Smooth muscle cell (in vitro differentiated cells): ENCODE measurements at regions not wholly inside any gene's neighbourhood (a gene's known extent, or its start where the extent isn't known, plus 50 kb on each side); places are given as distances from the start of the nearest gene placed in this dataset.

ENCODE experiments used
- DNase-seq: peaks from one replicate; lab custom pipeline; 2025; ENCODE audit not compliant: unreplicated experiment; lab: John Stamatoyannopoulos, UW
- H2AFZ ChIP-seq: fragments of 200-600 bp; sonication (generic); 2 replicates; pipeline ENCODE4 v1.6.0; 2016; ENCODE audit warnings: antibody characterized with exemption, low read depth, mild to moderate bottlenecking
- H3F3A ChIP-seq: fragments of 200-600 bp; sonication (generic); 2 replicates; pipeline ENCODE4 v1.6.0; 2017; ENCODE audit warnings: antibody characterized with exemption, low read depth
- H3K27ac ChIP-seq: fragments of 200-600 bp; sonication (generic); 2 replicates; pipeline ENCODE4 v1.5.1; 2016; ENCODE audit warnings: low read depth, mild to moderate bottlenecking
- H3K27me3 ChIP-seq: fragments of 200-600 bp; sonication (generic); 2 replicates; pipeline ENCODE4 v1.6.1; 2016; ENCODE audit warnings: low read depth, mild to moderate bottlenecking
- H3K36me3 ChIP-seq: fragments of 200-600 bp; sonication (generic); 2 replicates; pipeline ENCODE4 v1.5.1; 2016; ENCODE audit warnings: low read depth
- H3K4me1 ChIP-seq: fragments of 200-600 bp; sonication (generic); 2 replicates; pipeline ENCODE4 v1.5.1; 2016; ENCODE audit warnings: low read depth
- H3K4me2 ChIP-seq: fragments of 200-600 bp; sonication (generic); 2 replicates; pipeline ENCODE4 v1.6.0; 2016; ENCODE audit warnings: mild to moderate bottlenecking
- H3K4me3 ChIP-seq: fragments of 200-600 bp; sonication (generic); 2 replicates; pipeline ENCODE4 v1.5.1; 2016; ENCODE audit warnings: mild to moderate bottlenecking
- H3K79me2 ChIP-seq: fragments of 200-600 bp; sonication (generic); 2 replicates; pipeline ENCODE4 v1.6.0; 2016; ENCODE audit warnings: low read depth, mild to moderate bottlenecking
- H3K9ac ChIP-seq: fragments of 200-600 bp; sonication (generic); 2 replicates; pipeline ENCODE4 v1.6.0; 2016; ENCODE audit warnings: low read depth
- H3K9me3 ChIP-seq: fragments of 200-600 bp; sonication (generic); replicated peaks from 2 replicates; pipeline ENCODE4 v1.5.1; 2016; ENCODE audit warnings: low read depth
- H4K20me1 ChIP-seq: fragments of 200-600 bp; sonication (generic); 2 replicates; pipeline ENCODE4 v1.6.0; 2016; ENCODE audit warnings: low read depth
- CTCF ChIP-seq: fragments of 200-600 bp; sonication (generic); IDR thresholded peaks from 2 replicates; pipeline ENCODE4 v1.5.1; 2017; ENCODE audit warnings: borderline replicate concordance, mild to moderate bottlenecking, antibody characterized with exemption; ENCODE audit not compliant: insufficient read depth, poor library complexity, severe bottlenecking
- WGBS: methylation state at CpG from one replicate; pipeline ENCODE4 v1.1.7; 2016; ENCODE audit warnings: low lambda C conversion rate; 5-methylcytosine and 5-hydroxymethylcytosine counted together

GRCh38 chr11:32210556-32210955 is 119.7 kb downstream of the RCN1 start:
- TF ChIP-seq CTCF = no peak
- no peak overlapping the region for H3K4me3 ChIP-seq
- H3K27ac ChIP-seq = no peak overlapping the region
- H4K20me1 ChIP-seq = no peaks in the 10 kb centered on the region
- peaks cover 4% of the 10 kb centered on the region for H3F3A ChIP-seq
- no peaks in the 10 kb centered on the region for H3K36me3 ChIP-seq
- H3K9me3 ChIP-seq = no peaks in the 10 kb centered on the region
- H2AFZ ChIP-seq = no peak overlapping the region
- WGBS = 41% methylated on average over 6 of the region's 6 CpGs
- H3K4me1 ChIP-seq = peaks cover 7% of the 10 kb centered on the region
- no peak overlapping the region for H3K9ac ChIP-seq
- DNase-seq = no peak
- no peaks in the 10 kb centered on the region for H3K27me3 ChIP-seq
- H3K4me2 ChIP-seq = no peak overlapping the region
- H3K79me2 ChIP-seq = no peaks in the 10 kb centered on the region

GRCh38 chr11:32213223-32213622 is 122.3 kb downstream of the RCN1 start:
- Histone ChIP-seq H4K20me1 (no peaks in the 10 kb centered on the region), H3K4me2 (peak overlapping the region; percentile 64), H3K36me3 (no peaks in the 10 kb centered on the region), H3K27ac (peak overlapping the region; percentile 76), H3K27me3 (no peaks in the 10 kb centered on the region), H3K4me1 (peaks cover 7% of the 10 kb centered on the region), H3K79me2 (no peaks in the 10 kb centered on the region), H3K4me3 (no peak overlapping the region), H3F3A (peaks cover 4% of the 10 kb centered on the region), H2AFZ (peak overlapping the region; percentile 29), H3K9me3 (no peaks in the 10 kb centered on the region), H3K9ac (peak overlapping the region; percentile 45)
- TF ChIP-seq CTCF = no peak
- WGBS = 12% methylated on average over 5 of the region's 5 CpGs
- no peak for DNase-seq

GRCh38 chr11:32215157-32215556 is 124.3 kb downstream of the RCN1 start:
- H3K36me3 ChIP-seq = no peaks in the 10 kb centered on the region
- H3K4me1 ChIP-seq = peaks cover 7% of the 10 kb centered on the region
- DNase-seq = no peak
- no peaks in the 10 kb centered on the region for H3K79me2 ChIP-seq
- no peaks in the 10 kb centered on the region for H4K20me1 ChIP-seq
- no peak overlapping the region for H3K4me2 ChIP-seq
- H3F3A ChIP-seq = peaks cover 4% of the 10 kb centered on the region
- H3K9ac ChIP-seq = no peak overlapping the region
- H3K4me3 ChIP-seq = no peak overlapping the region
- no peak overlapping the region for H2AFZ ChIP-seq
- TF ChIP-seq CTCF = no peak
- H3K9me3 ChIP-seq = no peaks in the 10 kb centered on the region
- no peaks in the 10 kb centered on the region for H3K27me3 ChIP-seq
- H3K27ac ChIP-seq = no peak overlapping the region
- WGBS = 83% methylated on average over 1 of the region's 1 CpG

- H3F3A ChIP-seq = peaks cover 4% of the 10 kb centered on the region
Measured at GRCh38 chr11:32216749-32217148, 125.9 kb downstream of the RCN1 start.

More at GRCh38 chr11:32216749-32217148, 125.9 kb downstream of the RCN1 start:
- H3K36me3 ChIP-seq = no peaks in the 10 kb centered on the region
- WGBS = 91% methylated on average over 4 of the region's 4 CpGs
- no peak overlapping the region for H3K27ac ChIP-seq
- H3K79me2 ChIP-seq = no peaks in the 10 kb centered on the region
- no peak overlapping the region for H2AFZ ChIP-seq
- H4K20me1 ChIP-seq = no peaks in the 10 kb centered on the region
- no peak for DNase-seq
- H3K4me2 ChIP-seq = no peak overlapping the region
- TF ChIP-seq CTCF = no peak
- no peaks in the 10 kb centered on the region for H3K9me3 ChIP-seq
- H3K4me1 ChIP-seq = peaks cover 7% of the 10 kb centered on the region
- no peak overlapping the region for H3K4me3 ChIP-seq
- no peak overlapping the region for H3K9ac ChIP-seq
- no peaks in the 10 kb centered on the region for H3K27me3 ChIP-seq
